ENCODE measurements at regions not wholly inside any gene's neighbourhood (a gene's known extent, or its start where the extent isn't known, plus 50 kb on each side); places are given as distances from the start of the nearest gene placed in this dataset.

DNA sequence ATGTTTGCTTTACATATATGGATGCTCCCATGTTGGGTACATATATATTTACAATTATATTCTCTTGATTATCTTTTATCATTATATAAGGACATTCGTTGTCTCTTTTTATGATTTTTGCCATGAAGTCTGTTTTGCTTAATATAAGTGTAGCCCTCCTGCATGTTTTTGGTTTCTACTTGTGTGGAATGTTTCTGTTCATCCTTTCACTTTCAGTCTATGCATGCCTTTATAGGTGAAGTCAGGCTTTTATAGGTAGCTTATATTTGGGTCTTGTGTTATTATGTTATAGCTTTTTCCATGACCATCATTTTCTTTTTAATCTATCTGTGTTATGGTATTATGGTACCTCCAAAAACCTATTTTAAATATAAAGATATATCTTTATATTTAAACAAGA lies 612.5 kb upstream of the HS3ST5 start:
- TF ChIP-seq, protein P1, sequence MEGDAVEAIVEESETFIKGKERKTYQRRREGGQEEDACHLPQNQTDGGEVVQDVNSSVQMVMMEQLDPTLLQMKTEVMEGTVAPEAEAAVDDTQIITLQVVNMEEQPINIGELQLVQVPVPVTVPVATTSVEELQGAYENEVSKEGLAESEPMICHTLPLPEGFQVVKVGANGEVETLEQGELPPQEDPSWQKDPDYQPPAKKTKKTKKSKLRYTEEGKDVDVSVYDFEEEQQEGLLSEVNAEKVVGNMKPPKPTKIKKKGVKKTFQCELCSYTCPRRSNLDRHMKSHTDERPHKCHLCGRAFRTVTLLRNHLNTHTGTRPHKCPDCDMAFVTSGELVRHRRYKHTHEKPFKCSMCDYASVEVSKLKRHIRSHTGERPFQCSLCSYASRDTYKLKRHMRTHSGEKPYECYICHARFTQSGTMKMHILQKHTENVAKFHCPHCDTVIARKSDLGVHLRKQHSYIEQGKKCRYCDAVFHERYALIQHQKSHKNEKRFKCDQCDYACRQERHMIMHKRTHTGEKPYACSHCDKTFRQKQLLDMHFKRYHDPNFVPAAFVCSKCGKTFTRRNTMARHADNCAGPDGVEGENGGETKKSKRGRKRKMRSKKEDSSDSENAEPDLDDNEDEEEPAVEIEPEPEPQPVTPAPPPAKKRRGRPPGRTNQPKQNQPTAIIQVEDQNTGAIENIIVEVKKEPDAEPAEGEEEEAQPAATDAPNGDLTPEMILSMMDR (IDR thresholded peaks at IDR 0.05) = no peak
- TF ChIP-seq POLR2AphosphoS5 (IDR thresholded peaks at IDR 0.05; ENCODE audit: low read depth, low read length) (no peak), SIN3A (IDR thresholded peaks at IDR 0.05; ENCODE audit: borderline replicate concordance, insufficient read depth, low read depth, low read length) (no peak), TCF7L2 (IDR thresholded peaks at IDR 0.05; ENCODE audit: low read depth, low read length) (no peak)
- TF ChIP-seq, protein P2, sequence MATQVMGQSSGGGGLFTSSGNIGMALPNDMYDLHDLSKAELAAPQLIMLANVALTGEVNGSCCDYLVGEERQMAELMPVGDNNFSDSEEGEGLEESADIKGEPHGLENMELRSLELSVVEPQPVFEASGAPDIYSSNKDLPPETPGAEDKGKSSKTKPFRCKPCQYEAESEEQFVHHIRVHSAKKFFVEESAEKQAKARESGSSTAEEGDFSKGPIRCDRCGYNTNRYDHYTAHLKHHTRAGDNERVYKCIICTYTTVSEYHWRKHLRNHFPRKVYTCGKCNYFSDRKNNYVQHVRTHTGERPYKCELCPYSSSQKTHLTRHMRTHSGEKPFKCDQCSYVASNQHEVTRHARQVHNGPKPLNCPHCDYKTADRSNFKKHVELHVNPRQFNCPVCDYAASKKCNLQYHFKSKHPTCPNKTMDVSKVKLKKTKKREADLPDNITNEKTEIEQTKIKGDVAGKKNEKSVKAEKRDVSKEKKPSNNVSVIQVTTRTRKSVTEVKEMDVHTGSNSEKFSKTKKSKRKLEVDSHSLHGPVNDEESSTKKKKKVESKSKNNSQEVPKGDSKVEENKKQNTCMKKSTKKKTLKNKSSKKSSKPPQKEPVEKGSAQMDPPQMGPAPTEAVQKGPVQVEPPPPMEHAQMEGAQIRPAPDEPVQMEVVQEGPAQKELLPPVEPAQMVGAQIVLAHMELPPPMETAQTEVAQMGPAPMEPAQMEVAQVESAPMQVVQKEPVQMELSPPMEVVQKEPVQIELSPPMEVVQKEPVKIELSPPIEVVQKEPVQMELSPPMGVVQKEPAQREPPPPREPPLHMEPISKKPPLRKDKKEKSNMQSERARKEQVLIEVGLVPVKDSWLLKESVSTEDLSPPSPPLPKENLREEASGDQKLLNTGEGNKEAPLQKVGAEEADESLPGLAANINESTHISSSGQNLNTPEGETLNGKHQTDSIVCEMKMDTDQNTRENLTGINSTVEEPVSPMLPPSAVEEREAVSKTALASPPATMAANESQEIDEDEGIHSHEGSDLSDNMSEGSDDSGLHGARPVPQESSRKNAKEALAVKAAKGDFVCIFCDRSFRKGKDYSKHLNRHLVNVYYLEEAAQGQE (IDR thresholded peaks at IDR 0.05; ENCODE audit: insufficient read depth in 1 of 2, low read depth in 2 of 2, low read length in 1 of 2) = no peak
